ENCODE measurements at regions not wholly inside any gene's neighbourhood (a gene's known extent, or its start where the extent isn't known, plus 50 kb on each side); places are given as distances from the start of the nearest gene placed in this dataset.

GRCh38 chr4:151555151-151555945 is 146.4 kb downstream of the FHIP1A start:
- H3K27ac ChIP-seq, result no peak overlapping the region
- TF ChIP-seq, protein P1, sequence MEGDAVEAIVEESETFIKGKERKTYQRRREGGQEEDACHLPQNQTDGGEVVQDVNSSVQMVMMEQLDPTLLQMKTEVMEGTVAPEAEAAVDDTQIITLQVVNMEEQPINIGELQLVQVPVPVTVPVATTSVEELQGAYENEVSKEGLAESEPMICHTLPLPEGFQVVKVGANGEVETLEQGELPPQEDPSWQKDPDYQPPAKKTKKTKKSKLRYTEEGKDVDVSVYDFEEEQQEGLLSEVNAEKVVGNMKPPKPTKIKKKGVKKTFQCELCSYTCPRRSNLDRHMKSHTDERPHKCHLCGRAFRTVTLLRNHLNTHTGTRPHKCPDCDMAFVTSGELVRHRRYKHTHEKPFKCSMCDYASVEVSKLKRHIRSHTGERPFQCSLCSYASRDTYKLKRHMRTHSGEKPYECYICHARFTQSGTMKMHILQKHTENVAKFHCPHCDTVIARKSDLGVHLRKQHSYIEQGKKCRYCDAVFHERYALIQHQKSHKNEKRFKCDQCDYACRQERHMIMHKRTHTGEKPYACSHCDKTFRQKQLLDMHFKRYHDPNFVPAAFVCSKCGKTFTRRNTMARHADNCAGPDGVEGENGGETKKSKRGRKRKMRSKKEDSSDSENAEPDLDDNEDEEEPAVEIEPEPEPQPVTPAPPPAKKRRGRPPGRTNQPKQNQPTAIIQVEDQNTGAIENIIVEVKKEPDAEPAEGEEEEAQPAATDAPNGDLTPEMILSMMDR (conservative IDR thresholded peaks at IDR 0.05; ENCODE audit: low read depth), result no peak
- DNase-seq (ENCODE audit: low spot score), result peak; percentile 56
- CTCF ChIA-PET, result interaction anchor here (0.5 to 0.6 kb wide), 2 partner anchors 310 to 1085 kb away, joined by 3 read pairs; no protein-coding TSS in a partner anchor
- POLR2A ChIA-PET (ENCODE audit: low non-redundant PET), result no interaction called here

- TF ChIP-seq, protein P1 (conservative IDR thresholded peaks at IDR 0.05; ENCODE audit: low read depth), result no peak
- DNase-seq (ENCODE audit: low spot score), result no peak
- H3K27ac ChIP-seq, result no peak overlapping the region
- CTCF ChIA-PET, result interaction anchor here (0.5 to 0.6 kb wide), 2 partner anchors 20 to 176 kb away, joined by 3 read pairs; no protein-coding TSS in a partner anchor
- POLR2A ChIA-PET (ENCODE audit: low non-redundant PET), result no interaction called here
Measured at GRCh38 chr4:151558496-151559113, 149.6 kb downstream of the FHIP1A start.

DNA sequence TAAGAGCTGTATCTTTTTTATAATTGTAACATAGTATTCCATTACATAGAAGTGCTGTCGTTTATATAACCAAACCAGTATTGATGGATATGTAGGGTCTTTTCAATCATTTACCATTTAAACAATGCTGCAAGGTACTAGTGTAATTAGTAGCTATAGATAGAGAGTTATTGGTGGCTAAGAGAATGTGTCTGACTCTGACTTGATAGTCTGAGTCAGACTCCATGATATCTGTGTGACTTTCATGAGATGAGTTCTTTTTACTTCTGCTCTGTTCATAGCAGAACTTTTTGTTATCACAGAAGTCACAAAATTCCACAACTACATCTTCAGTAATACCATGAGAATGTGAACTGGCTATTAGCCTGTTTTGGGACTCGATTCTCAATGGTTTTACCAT is 150.6 kb downstream of the FHIP1A start:
- CTCF ChIA-PET, result no interaction called here
- DNase-seq (ENCODE audit: low spot score), result no peak
- no peak overlapping the region for H3K27ac ChIP-seq
- POLR2A ChIA-PET (ENCODE audit: low non-redundant PET), result no interaction called here
- TF ChIP-seq, protein P1 (conservative IDR thresholded peaks at IDR 0.05; ENCODE audit: low read depth), result no peak

DNA sequence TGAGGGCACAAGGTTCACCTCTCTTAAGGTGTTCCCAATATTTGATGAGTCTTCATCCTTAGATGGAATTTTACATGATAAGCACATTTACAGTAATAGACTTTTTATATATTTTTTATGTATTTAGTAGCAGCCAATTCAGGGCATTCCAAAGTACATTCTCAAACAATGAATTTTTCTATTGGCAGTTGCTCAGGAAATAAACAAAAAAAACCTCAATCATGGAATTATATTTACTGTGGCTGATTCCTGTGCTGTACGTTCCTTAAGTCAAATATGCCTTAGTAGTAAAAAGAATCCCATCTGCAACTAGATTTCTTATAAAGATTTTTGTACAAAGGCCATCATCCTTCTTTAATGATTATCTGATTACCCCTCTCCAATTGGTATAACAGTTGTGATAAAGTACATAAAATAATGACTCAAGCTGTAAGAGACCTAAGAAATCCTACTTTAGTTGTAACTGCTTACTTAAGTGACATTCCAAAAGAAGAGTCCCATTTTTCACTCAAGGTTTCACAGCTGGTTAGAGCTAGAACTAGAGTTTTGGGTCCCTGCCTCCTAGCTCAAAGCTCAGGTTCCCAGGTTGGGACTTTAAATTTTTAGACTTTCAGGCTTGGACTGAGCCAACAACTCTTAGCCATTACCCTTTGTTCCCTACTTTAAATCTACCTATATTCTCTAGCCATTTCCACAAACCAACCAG is 152.7 kb downstream of the FHIP1A start:
- CTCF ChIA-PET, result interaction anchor here (0.5 kb wide), 1 partner anchor 52 kb away, joined by 3 read pairs; no protein-coding TSS in a partner anchor
- H3K27ac ChIP-seq, result no peak overlapping the region
- DNase-seq (ENCODE audit: low spot score), result no peak

DNA sequence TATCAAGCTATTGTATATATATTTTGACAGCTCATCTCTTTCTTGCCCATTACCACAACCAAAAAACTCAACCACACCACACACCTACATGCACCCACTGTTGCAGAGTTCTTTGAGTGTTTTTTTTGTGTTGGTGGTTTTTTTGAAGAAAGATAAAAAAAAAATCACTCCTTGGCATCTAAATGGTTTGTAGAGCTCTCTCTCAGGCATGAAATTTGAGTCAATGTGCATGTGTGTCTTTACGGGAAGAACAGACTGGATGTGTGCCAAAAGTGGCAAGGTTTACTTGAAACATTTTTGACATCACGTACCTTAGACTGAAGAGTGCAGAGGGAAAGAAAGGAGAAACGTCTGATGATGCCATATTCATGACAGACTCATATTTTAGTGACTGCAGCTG is 154.2 kb downstream of the FHIP1A start:
- POLR2A ChIA-PET (ENCODE audit: low non-redundant PET), result no interaction called here
- CTCF ChIA-PET, result interaction anchor here (0.6 to 0.9 kb wide), 2 partner anchors 10 to 445 kb away, joined by 3 to 4 read pairs; no protein-coding TSS in a partner anchor
- TF ChIP-seq, protein P1 (conservative IDR thresholded peaks at IDR 0.05; ENCODE audit: low read depth), result no peak
- no peak overlapping the region for H3K27ac ChIP-seq
- DNase-seq (ENCODE audit: low spot score), result no peak

More for the DNA sequence above, 152.7 kb downstream of the FHIP1A start:
- POLR2A ChIA-PET (ENCODE audit: low non-redundant PET), result no interaction called here
- TF ChIP-seq, protein P1 (conservative IDR thresholded peaks at IDR 0.05; ENCODE audit: low read depth), result no peak

GRCh38 chr4:151564321-151564720 is 155.3 kb downstream of the FHIP1A start:
- CTCF ChIA-PET, result no interaction called here
- POLR2A ChIA-PET (ENCODE audit: low non-redundant PET), result no interaction called here

More at GRCh38 chr4:151564321-151564720, 155.3 kb downstream of the FHIP1A start:
- TF ChIP-seq, protein P1 (conservative IDR thresholded peaks at IDR 0.05; ENCODE audit: low read depth), result no peak
- no peak overlapping the region for H3K27ac ChIP-seq
- DNase-seq (ENCODE audit: low spot score), result no peak

Data from RWPE1 (cell line).